ENCODE measurements at regions not wholly inside any gene's neighbourhood (a gene's known extent, or its start where the extent isn't known, plus 50 kb on each side); places are given as distances from the start of the nearest gene placed in this dataset.

- DNase-seq, result no peak
Measured at GRCh38 chr16:77555126-77555525, 120.3 kb upstream of the ADAMTS18 start.

- DNase-seq, result no peak
Measured at GRCh38 chr16:77555791-77556190, 121.0 kb upstream of the ADAMTS18 start.

GRCh38 chr16:77556201-77556873 lies 121.5 kb upstream of the ADAMTS18 start:
- no peak for DNase-seq

- no peak for DNase-seq
Measured at GRCh38 chr16:77557385-77557784, 122.6 kb upstream of the ADAMTS18 start.

GRCh38 chr16:77558786-77559185 lies 124.0 kb upstream of the ADAMTS18 start:
- no peak for DNase-seq

DNA sequence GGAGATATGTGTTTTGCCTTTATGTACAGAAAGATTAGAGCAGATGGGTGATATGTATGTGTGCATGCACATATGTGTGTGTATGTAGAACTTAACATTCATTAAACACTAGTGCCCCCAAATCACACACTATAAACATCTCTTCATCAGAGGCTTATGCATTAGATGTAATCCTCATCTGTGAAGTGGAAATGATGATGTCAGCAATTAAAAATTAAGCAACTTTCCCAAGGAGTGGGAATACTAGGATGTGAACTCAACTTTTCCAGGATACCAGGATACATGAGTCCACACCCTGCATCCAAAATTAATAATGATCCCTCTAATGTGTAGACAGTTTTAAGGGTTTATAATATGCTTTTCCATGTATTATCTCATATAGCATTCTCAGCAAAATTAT lies 127.7 kb upstream of the ADAMTS18 start:
- DNase-seq, result no peak

DNA sequence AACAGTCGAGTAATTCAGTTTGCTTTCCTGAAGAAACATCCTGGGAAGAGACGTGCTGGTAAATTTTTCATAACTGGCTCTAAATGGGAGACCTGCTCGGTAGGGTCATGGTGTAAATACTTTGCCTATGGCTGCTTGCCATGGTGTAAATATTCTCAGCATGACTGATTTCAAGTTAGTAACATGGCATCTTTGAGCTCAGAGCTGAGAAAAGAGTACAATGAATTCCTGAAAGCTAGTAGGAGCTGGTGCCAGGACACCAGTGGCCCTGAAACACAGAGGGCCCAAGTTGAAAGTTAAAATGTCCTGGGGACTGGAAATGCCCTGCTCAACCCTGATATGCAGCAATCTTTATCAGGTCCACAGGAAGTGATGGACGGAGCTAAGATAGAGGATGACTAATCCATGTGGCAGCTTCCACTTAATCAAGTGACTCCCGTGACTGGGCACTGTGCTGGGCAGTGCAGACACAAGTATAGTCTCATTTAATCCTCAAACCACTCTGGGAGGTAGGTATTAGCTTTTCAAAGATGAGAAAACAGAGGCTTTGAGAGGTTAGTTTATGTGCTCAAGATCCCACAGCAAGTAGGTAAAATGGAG lies 130.1 kb upstream of the ADAMTS18 start:
- DNase-seq, result no peak

- no peak for DNase-seq
Measured at GRCh38 chr16:77569406-77569805, 134.6 kb upstream of the ADAMTS18 start.

DNA sequence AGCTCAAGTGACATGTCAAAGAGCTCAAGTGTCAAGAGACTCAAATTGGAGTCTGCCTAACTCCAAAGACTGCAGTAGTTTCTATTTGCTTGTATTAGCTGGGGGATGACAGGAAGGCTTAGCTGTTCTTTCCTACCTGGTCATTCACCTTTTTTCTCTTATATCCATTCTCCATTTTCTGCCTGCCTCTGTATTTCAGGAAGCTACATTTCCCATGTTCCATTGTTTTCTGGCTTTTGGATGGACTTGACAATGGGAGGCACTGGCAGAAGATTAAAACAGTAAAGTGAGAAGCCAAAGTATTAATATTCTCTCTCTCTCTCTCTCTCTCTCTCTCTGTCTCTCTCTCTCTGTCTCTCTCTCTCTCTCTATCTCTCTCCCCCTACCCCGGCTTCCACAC lies 135.7 kb upstream of the ADAMTS18 start:
- no peak for DNase-seq

DNA sequence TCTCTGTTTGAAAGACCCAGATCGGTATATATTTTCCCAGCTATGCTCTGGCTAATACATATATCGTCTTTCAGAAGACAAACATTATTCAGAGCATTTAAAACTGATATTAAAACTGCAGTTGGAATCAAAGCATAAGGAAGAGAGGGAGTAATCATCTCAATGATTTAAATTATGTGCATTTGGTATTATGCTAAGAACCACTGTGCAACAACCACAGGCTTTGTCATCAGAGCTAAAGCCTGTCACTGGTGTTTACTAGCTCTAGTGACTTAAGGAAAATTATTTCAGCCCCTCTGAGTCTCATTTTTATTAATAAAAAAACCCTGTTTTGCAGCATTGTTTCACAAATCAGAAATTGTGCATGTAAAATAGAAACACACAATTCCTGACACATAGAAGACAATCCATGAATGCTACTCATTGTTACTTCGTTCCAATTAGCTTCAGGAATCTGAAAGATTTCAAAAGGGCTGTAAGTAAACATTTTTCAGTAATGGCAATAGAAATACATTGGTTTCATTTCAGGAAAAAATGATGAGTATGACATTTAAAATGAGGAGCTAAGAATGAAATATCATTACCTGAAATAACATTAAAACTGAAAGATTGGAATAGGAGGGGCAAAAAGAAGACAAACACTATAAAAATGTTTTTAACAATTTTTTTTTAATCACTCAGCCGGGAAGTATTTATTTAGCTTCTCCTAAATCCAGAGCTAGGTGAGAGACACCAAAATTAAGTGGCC lies 136.5 kb upstream of the ADAMTS18 start:
- no peak for DNase-seq

DNA sequence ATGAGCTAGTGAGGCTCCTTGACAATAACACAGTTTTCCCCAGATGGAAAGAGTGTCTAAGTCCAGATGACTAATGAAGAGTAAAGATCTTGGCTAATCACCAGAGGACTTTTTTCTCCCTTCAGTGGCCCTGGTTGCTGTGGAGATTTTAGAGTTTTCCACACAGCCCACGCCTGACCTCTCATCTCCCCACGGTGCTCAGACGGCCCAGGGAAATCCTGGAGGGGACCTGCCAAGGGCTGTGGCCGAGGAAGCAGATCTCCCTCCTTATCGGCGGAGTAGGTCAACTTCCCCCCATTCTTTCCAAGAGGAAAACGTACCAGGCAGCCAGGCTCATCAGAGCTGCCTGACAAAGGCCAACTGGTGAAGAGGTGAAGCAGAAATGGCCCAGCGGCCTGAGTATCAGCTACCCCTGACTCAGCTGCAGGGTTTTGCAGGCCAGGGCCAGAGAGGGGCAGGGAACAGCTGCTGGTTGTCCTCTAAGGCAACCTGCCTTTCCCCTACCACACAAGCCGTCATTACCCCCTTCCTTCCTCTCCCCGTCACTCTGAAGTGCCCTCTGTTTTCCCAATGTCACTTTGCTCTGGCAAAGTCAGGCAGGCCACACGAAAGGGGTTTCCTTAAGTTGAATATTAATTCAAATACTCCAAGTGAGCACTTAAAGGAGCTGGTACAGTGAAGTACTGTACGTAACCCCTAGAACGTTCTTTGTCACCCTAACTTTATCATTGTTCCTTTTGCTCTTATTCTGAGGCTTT lies 140.2 kb upstream of the ADAMTS18 start:
- DNase-seq, result no peak

DNA sequence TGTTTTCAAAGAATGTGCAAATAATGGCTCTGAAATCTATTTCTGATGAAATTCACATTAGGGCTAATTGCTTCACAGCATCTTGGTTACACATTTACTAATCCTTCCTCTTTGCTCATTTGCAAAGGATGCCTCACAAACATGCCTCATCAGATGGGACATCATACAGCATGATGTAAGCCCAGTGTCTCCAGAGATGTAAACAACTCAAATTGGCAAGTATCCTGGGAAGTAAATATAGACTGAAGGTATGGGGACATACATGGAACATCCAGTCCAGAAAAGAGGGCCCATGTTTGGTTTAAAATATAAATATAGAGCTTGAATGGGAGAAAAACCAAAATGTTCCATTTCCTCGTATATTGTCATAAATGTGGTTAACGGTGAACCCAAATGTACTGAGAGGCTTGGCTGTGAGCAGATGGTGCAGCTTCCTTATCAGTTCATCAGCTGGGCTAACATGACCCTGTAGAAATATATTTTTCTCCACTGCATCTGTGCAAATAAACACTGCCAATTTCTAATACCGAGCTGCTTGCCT lies 142.9 kb upstream of the NUDT7 start:
- DNase-seq, result no peak

GRCh38 chr16:77581706-77582105 lies 140.6 kb upstream of the NUDT7 start:
- no peak for DNase-seq

DNA sequence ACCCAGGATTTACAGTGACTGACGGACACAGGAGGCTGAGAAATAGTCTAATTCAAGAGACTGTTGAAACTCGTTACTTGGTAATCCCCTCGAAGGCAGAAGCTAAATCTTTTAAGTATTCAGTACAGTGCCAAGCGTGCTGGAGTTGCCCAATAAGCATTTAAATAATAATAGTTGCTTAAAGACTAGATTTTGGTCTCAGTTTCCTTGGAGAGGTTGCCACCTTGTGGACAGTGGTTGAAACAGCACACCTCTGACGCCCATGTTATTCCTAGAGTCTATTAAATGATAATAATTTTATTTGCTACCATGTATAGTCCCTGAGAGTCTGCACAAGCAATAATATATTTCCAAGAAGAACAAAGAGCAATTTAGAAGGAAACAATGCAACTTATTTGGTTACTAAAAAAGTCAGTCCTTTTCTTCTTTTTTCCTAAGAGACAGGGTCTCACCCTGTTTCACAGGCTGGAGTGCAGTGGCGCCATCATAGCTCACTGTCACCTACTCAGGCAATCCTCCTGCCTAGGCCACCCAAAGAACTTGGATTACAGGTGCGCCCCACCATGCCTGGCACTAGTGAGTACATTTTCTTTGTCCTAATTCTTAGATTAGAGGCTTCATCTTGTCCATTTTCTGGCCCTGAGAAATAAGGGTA lies 138.0 kb upstream of the NUDT7 start:
- peak; percentile 22 to 43 for DNase-seq

GRCh38 chr16:77585379-77586251 lies 136.7 kb upstream of the NUDT7 start:
- DNase-seq, result no peak

GRCh38 chr16:77588389-77588788 lies 133.9 kb upstream of the NUDT7 start:
- DNase-seq, result no peak

DNA sequence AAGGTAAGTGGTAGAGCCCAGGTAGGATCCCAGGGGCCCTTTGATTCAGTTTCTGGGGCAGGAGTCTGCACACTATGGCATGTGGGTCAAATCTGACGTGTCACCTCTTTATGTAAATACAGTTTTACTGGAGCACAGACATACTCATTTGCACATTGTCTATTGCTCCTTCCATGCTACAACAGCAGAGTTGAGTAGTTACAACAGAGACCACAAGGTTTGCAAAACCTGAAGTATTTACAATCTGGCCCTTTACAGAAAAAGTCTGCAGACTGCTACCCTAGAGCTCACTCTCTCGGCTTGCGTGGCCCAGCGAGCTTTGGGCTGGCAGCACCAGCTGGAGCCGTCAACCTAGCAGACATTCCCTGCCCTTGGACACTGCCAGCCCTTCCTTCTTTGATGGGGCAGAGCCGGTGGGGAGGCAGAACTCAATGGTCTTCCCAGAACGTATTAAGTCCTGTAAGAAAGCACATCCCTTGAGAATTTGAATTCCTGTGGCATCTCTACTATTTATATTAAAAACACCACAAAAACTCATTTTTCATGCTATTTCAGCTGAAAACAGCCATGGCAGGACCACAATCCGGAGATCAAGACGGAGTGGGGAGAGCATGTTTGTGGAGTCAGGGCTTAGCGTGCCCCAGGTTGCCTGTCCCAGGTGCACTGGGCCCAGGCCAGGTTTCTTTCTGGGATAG lies 133.1 kb upstream of the NUDT7 start:
- no peak for DNase-seq

DNA sequence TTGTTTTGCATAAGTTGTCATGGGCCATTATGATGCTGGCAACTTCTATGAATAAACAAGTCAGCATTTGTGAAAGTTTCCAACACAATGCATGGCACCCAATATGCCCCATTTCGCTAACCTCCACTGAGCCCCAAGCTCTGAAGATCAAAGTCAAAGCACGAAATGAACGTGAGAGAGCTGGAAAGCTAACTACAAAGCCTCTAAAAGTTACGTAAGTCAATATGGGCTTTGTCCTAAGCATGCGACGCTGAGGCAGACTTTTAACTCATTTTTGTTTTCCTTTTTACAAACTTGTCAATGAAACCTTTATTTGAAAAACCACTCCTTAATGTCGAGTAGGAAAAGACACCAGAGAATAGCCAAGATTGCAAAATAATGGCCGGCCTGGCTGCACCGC lies 131.6 kb upstream of the NUDT7 start:
- DNase-seq, result no peak

DNA sequence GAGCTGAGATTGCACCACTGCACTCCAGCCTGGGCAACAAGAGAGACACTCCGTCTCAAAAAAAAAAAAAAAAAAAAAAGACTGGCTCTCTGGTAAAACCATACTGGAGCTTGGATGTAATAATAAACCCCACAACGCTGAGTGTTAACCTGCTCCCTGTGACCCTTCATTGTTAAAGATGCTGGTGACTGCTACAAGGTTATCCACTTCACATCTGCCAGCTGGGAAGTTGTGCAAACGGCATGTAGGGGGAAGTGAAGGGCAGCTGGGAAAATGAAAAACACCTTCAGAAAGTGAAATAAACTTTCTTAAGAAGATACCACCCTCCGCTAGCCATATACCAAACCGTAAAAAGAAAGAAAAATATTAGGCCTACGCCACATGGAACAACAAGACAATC lies 131.0 kb upstream of the NUDT7 start:
- DNase-seq, result no peak

DNA sequence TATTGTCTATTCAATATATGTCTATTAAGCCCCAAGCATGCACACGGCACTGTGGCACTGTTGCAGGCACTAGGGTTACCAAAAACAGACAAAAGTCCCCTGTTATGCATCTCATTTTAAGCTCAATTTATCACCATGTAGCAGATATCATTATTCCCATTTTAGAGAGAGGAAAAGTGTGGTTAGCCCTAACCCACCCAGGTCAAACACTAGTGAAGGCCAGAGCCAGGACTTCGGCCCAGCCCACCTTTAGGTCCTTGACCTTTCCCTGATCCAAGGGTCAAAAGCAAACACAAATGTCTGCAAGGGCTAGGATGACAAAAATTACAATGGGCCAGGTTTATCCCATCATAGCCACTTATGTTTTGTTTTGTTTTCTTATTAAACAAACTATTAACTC lies 130.3 kb upstream of the NUDT7 start:
- DNase-seq, result no peak

GRCh38 chr16:77594057-77594456 lies 128.3 kb upstream of the NUDT7 start:
- no peak for DNase-seq

All from CD4-positive, alpha-beta T cell treated with Interleukin-1 beta for 1 hour (primary cell).